HG02798 (cell line): ENCODE measurements at regions not wholly inside any gene's neighbourhood (a gene's known extent, or its start where the extent isn't known, plus 50 kb on each side); places are given as distances from the start of the nearest gene placed in this dataset.

Experiments
- ATAC-seq: cut with Tn5 transposase; IDR thresholded peaks from one replicate; pipeline ENCODE4 v1.9.1; 2021; ENCODE audit warnings: mild to moderate bottlenecking; ENCODE audit not compliant: unreplicated experiment, poor library complexity

- ATAC-seq = no peak
These were observed 194.3 kb upstream of the PITRM1 start for GRCh38 chr10:3366735-3367405.

GRCh38 chr10:3366043-3366442, 193.5 kb upstream of the PITRM1 start:
- no peak for ATAC-seq

DNA sequence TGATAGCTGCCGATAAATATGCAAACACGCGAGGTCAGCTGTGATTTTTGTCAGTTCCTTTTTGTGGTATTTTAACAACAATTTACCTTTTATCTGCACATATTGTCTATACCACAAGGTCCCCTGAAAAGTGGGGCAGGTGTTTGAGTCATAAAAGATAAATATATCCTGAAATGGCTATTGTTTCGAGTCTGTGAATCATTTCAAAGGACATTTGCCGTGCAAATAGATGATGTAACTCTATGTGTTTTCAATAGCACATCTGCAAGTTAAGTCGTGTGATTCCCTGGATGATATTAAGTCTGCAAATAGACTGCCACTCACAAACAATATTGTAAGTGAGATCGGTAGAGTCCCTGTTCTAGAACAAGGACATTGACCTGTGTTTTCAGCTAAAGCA, 193.0 kb upstream of the PITRM1 start:
- no peak for ATAC-seq

DNA sequence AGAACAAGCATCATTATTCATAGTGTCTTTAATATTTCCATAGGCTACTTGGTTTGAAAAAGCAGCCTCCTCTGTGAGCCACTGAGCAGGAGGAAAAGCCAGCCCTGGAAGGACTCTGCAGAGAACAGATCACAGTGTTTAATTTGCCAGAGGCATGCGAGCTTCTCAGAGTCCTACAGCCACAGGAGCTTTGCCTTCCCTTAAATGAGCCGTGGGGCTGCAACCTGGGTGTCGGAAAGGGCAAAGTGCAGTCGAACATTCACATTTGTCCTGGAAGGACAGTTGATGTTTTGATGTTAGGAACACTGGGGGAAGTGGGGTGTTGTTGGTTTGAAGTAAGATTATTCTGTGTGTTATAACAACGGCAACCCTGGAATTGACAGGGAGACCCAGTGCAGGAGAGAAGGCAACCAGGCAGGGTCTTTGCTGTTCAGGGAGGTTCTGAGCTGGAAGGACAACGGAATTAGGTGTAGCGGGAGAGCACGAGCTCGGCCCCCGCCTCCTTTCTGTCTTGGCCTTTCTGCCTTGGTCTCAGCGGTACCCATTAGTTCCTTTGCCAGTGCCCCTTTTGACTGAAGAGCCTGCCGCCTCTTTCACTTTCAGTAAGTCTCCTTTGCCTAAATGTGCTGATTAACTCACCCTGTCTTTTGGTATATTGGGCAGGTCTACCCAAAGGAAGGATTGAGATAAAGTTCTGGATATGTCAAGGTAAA, 192.3 kb upstream of the PITRM1 start:
- no peak for ATAC-seq

- no peak for ATAC-seq
These were observed 190.9 kb upstream of the PITRM1 start for GRCh38 chr10:3363311-3364045.

DNA sequence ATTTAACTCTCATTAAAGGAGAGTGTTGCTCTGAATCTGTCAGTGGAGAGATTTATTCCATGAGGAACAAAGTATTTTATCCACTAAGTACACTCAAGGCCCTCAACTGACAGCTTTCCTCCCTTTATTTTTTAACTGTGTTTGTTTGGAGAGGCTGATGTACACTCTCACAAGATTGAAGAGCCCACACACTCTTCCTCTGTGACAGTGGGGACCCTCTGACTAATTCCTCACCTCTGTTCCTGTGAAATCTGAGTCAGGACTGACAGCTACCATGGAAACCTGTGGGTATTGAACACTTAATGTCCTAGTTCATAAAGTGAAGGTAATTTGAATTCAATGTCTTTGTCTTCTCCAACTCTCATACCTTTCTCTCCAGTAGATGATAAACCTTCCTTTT, 189.8 kb upstream of the PITRM1 start:
- no peak for ATAC-seq

DNA sequence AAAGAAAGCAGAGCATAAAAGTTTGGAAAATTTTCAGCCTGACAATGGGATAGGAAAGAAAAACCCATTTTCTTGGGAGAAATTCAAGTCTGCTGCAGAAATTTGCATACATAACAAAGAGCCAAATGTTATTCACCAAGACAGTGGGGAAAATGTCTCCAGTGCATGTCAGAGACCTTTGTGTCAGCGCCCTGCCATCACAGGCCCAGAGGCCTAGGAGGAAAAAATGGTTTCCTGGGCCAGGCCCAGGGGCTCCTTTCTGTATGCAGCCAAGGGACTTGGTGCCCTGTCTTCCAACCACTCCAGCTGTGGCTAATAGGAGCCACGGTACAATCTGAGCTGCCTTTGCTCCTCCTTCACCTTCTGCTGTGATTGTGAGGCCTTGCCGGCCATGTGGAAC, 189.1 kb upstream of the PITRM1 start:
- no peak for ATAC-seq

DNA sequence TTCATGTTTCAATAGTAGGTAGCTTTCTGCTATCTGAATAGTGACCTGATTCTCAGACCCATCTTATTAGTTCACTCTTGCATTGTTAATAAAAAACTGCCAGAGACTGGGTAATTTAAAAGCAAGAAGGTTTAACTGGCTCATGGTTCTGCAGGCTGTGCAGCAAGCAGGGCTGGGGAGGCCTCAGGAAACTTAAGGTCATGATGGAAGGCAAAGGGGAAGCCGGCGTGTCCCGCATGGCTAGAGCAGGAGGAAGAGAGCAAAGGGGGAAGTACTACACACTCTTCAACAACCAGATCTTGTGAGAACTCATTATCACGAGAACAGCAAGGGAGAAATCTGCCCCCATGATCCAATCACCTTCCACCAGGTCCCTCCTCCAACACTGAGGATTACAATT, 185.2 kb upstream of the PITRM1 start:
- no peak for ATAC-seq

DNA sequence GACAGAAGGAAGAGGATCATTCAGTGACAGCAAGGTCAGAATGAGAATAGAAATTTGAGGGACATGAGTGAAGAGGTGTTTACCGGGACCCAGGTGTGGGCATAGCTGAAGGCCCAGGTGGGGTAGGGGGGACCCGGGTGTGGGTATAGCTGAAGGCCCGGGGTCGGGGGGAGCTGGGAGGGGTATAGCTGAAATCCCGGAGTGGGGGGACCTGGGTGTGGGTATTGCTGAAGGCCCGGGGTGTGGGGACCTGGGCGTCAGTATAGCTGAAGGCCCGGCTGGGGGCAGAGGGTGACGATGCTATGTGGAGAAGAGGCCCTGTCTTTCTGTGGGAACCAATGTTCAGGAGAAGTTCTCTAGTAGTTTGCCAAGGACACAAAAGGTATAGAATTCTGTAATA, 183.0 kb upstream of the PITRM1 start:
- ATAC-seq = no peak

- ATAC-seq = no peak
These were observed 181.8 kb upstream of the PITRM1 start for GRCh38 chr10:3354174-3354900.

- no peak for ATAC-seq
These were observed 180.7 kb upstream of the PITRM1 start for GRCh38 chr10:3353235-3353634.

DNA sequence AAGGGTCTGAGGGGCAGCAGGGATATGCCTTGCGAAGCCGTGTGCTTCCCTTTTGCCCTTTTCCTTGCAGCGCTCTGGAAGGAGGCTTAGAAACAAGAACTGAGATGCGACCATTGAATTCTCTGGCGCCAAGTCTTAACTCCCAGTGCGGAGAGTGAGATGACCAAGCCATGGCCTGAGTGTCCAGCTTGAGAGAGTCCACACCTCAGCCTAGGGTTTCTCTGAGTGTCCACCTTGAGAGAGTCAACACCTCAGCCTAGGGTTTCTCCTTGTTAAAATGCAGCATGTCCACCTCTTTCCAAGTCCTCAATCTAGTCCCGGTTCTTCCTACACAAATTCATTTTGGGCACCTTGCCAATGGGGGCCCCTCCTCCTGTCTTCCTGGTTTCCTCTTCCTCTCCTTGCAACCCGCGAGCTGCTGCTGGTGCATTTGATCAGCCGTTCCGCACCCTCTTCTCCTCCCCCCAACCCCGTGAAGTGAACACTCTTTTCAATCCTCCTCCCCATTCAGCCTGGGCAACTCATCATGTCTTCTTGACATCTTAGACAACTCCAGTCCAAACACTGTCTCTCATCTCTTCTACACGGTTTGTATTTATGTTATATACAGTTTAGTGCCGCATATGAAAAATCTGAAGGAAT, 178.2 kb upstream of the PITRM1 start:
- no peak for ATAC-seq

- ATAC-seq = no peak
These were observed 177.6 kb upstream of the PITRM1 start for GRCh38 chr10:3350205-3350604.

DNA sequence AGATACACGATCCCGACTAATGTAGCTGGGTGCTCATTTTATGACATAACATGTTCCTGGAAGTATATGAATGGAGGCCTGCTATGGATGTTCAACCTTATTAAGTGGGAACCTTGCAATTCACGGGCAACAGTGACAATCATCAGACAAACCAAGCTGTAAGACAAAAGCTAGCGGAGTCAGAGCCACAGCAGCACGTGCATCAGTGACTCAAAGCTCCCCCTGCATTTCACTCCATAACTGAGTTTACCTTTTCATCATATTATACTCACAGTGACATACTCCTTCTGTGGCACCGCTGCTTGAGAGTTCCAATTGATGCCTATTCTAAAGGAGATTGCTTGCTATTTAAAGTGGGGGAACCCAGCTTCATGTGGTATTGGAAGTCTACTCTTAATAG, 176.0 kb upstream of the PITRM1 start:
- ATAC-seq = no peak

- no peak for ATAC-seq
These were observed 175.0 kb upstream of the PITRM1 start for GRCh38 chr10:3347413-3348182.

DNA sequence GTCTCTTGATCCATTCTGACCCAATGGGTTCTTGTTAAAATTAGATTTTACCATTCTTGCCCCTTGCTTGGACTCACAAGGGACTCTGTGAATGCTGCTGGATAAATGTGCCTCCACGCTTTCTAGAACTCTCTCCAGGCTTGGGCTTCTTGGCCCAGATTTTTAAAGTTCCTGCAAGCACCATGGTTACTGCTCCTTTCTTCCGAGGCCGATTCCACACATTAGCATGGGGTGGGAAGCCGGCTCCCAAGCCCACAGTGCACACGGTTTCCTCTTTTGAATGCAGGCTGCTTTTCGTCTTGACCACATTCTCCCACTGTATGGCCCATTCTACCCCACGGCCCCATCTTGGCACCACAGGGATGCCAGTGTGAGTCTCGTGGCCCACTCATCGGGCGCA, 174.3 kb upstream of the PITRM1 start:
- ATAC-seq = no peak

- no peak for ATAC-seq
These were observed 170.2 kb upstream of the PITRM1 start for GRCh38 chr10:3342771-3343170.

DNA sequence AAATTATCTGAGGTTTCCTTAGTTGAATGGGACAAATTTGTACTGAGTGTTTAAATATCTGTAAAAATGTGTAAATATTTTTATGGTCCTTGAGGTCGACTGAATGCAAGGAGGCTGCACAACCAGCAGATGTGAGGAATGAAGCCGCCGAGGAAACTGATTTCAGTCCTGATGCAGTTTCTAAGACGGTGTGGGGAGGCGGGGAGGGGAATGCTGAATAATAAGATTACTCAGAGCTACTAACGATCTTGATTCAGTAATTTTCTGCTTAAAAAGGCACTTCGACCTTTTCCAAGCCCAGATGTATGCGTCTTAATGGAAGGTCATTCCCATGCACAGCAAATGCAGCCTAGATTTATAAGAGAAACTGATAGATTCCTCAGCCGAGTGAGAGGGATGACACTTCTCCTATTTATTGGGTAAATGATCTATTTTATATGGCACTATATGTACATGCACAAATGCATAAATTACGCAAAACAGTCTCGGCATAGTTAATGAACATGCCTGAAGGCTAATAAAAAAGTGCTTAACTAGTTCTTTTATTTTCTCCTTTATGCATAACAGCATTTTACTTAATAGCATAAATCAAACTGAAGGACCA, 167.6 kb upstream of the PITRM1 start:
- ATAC-seq = no peak

- no peak for ATAC-seq
These were observed 167.0 kb upstream of the PITRM1 start for GRCh38 chr10:3339531-3339950.
